IMR-90 (cell line): ENCODE measurements at regions not wholly inside any gene's neighbourhood (a gene's known extent, or its start where the extent isn't known, plus 50 kb on each side); places are given as distances from the start of the nearest gene placed in this dataset.

Experiments
- ATAC-seq: fragments of 200-7000 bp; cut with Tn5 transposase; 2 replicates; pipeline ENCODE4 v1.9.1; 2020; ENCODE audit warnings: low read depth, mild to moderate bottlenecking, moderate library complexity
- BruUV-seq: library from RNA; stranded (reverse); fragments of 400-500 nt; replicated peaks from 2 replicates; lab custom pipeline; 2021; lab: Mats Ljungman, UMichigan
- CTCF ChIA-PET: fragments of 300-600 bp; formaldehyde crosslinking; extraction: SDS; loops from one replicate; lab custom pipeline; 2021; ENCODE audit warnings: antibody characterized with exemption; lab: Yijun Ruan, JAX
- POLR2A ChIA-PET: fragments of 300-600 bp; sonication (Branson Sonifier 250); formaldehyde crosslinking; loops from one replicate; lab custom pipeline; 2022; ENCODE audit warnings: antibody characterized with exemption; ENCODE audit not compliant: unreplicated experiment; lab: Charles Lee
- DNase-seq: peaks from one replicate; pipeline ENCODE4 v3.0.0; 2013
- H2AFZ ChIP-seq: replicated peaks from 2 replicates; pipeline ENCODE3; 2013; ENCODE audit warnings: low read length, mild to moderate bottlenecking; ENCODE audit not compliant: poor library complexity
- H2AK5ac ChIP-seq: 2 replicates; pipeline ENCODE4 v1.6.1; 2013; ENCODE audit warnings: low read depth, low read length, inconsistent platforms
- H2AK9ac ChIP-seq: replicated peaks from 2 replicates; pipeline ENCODE3; 2013; ENCODE audit warnings: mild to moderate bottlenecking, low read depth, low read length, moderate library complexity; ENCODE audit not compliant: poor library complexity
- H2BK120ac ChIP-seq: 2 replicates; pipeline ENCODE4 v1.6.1; 2013; ENCODE audit warnings: low read depth, low read length, inconsistent platforms
- H2BK15ac ChIP-seq: 3 replicates; pipeline ENCODE4 v1.6.1; 2013; ENCODE audit warnings: low read depth, low read length, inconsistent platforms
- H2BK20ac ChIP-seq: 2 replicates; pipeline ENCODE4 v1.6.1; 2013; ENCODE audit warnings: low read depth, mild to moderate bottlenecking, inconsistent platforms, low read length, moderate library complexity
- H2BK5ac ChIP-seq: 2 replicates; pipeline ENCODE4 v1.6.1; 2013; ENCODE audit warnings: mild to moderate bottlenecking, low read depth, low read length, inconsistent platforms; ENCODE audit not compliant: poor library complexity, severe bottlenecking
- H3K14ac ChIP-seq: replicated peaks from 2 replicates; pipeline ENCODE4 v1.6.1; 2013; ENCODE audit warnings: low read depth, low read length, inconsistent platforms
- H3K18ac ChIP-seq: 2 replicates; pipeline ENCODE4 v1.6.1; 2013; ENCODE audit warnings: low read depth, low read length, control low read depth
- H3K23ac ChIP-seq: 2 replicates; pipeline ENCODE4 v1.6.1; 2013; ENCODE audit warnings: low read depth, low read length, inconsistent platforms
- H3K27ac ChIP-seq: 2 replicates; pipeline ENCODE4 v1.5.1; 2013; ENCODE audit warnings: mild to moderate bottlenecking, control low read depth, low read length; ENCODE audit not compliant: insufficient read depth
- H3K27me3 ChIP-seq: 2 replicates; pipeline ENCODE4 v1.6.1; 2013; ENCODE audit warnings: low read length; ENCODE audit not compliant: control insufficient read depth, insufficient read depth
- H3K36me3 ChIP-seq: 2 replicates; pipeline ENCODE4 v1.6.1; 2013; ENCODE audit warnings: low read length, mixed read lengths; ENCODE audit not compliant: control insufficient read depth, insufficient read depth
- H3K4ac ChIP-seq: 2 replicates; pipeline ENCODE4 v1.6.1; 2013; ENCODE audit warnings: low read depth, low read length, inconsistent platforms
- H3K4me1 ChIP-seq: 2 replicates; pipeline ENCODE4 v1.6.1; 2013; ENCODE audit warnings: low read length, mixed read lengths; ENCODE audit not compliant: control insufficient read depth, insufficient read depth
- H3K4me2 ChIP-seq: 2 replicates; pipeline ENCODE4 v1.6.1; 2013; ENCODE audit warnings: low read depth, mild to moderate bottlenecking, control low read depth, low read length, moderate library complexity
- H3K4me3 ChIP-seq: 2 replicates; pipeline ENCODE4 v1.5.1; 2013; ENCODE audit warnings: low read depth, mild to moderate bottlenecking, control low read depth, low read length, moderate library complexity; ENCODE audit not compliant: insufficient read depth
- H3K56ac ChIP-seq: 2 replicates; pipeline ENCODE4 v1.6.1; 2013; ENCODE audit warnings: low read length, inconsistent platforms; ENCODE audit not compliant: insufficient read depth; ENCODE audit errors: extremely low read depth
- H3K79me1 ChIP-seq, 2 experiments: 2 replicates each; pipeline ENCODE4 v1.6.1; 2013; ENCODE audit warnings: low read length in 2 of 2, inconsistent platforms in 1 of 2, low read depth in 1 of 2
- H3K9ac ChIP-seq: 2 replicates; pipeline ENCODE4 v1.6.1; 2013; ENCODE audit warnings: low read depth, low read length, control low read depth
- H3K9me1 ChIP-seq: 2 replicates; pipeline ENCODE4 v1.6.1; 2013; ENCODE audit warnings: low read length, inconsistent platforms; ENCODE audit not compliant: insufficient read depth
- H3K9me3 ChIP-seq: 2 replicates; pipeline ENCODE4 v1.6.1; 2013; ENCODE audit warnings: low read length; ENCODE audit not compliant: control insufficient read depth, insufficient read depth
- H4K20me1 ChIP-seq: 2 replicates; pipeline ENCODE4 v1.6.1; 2013; ENCODE audit warnings: low read length, inconsistent platforms; ENCODE audit not compliant: insufficient read depth
- H4K5ac ChIP-seq: 2 replicates; pipeline ENCODE4 v1.6.1; 2013; ENCODE audit warnings: mild to moderate bottlenecking, low read depth, low read length, control low read depth
- H4K8ac ChIP-seq, 2 experiments: 2 replicates each; pipeline ENCODE4 v1.6.1; 2013; ENCODE audit warnings: low read depth in 2 of 2, low read length in 2 of 2, control low read depth in 1 of 2, inconsistent platforms in 1 of 2
- H4K91ac ChIP-seq: 2 replicates; pipeline ENCODE4 v1.6.1; 2013; ENCODE audit warnings: low read depth, low read length, inconsistent platforms; ENCODE audit not compliant: insufficient read depth
- BHLHE40 ChIP-seq: fragments of 150-350 bp; IDR thresholded peaks from 2 replicates; pipeline ENCODE4 v1.6.1; 2016; ENCODE audit warnings: mild to moderate bottlenecking, low read depth, low read length
- CEBPB ChIP-seq: IDR thresholded peaks from 2 replicates; pipeline ENCODE4 v1.6.1; 2012; ENCODE audit warnings: low read depth, low read length, improper control_type of control experiment
- CHD1 ChIP-seq: IDR thresholded peaks from 2 replicates; pipeline ENCODE4 v1.6.1; 2012; ENCODE audit warnings: low read depth, low read length, improper control_type of control experiment
- CTCF ChIP-seq: conservative IDR thresholded peaks from 2 replicates; pipeline ENCODE4 v1.5.1; 2012; ENCODE audit warnings: mild to moderate bottlenecking, low read depth, low read length, improper control_type of control experiment
- ELK1 ChIP-seq: fragments of 150-350 bp; IDR thresholded peaks from 2 replicates; pipeline ENCODE4 v1.6.1; 2016; ENCODE audit warnings: low read depth, mild to moderate bottlenecking, low read length, moderate library complexity, borderline replicate concordance
- FOS ChIP-seq: fragments of 150-350 bp; IDR thresholded peaks from 2 replicates; pipeline ENCODE4 v1.6.1; 2016; ENCODE audit warnings: low read depth, low read length
- MAFK ChIP-seq: IDR thresholded peaks from 2 replicates; pipeline ENCODE4 v1.6.1; 2012; ENCODE audit warnings: low read depth, low read length, improper control_type of control experiment
- MAZ ChIP-seq: IDR thresholded peaks from 2 replicates; pipeline ENCODE4 v1.6.1; 2012; ENCODE audit warnings: low read depth, mild to moderate bottlenecking, low read length, improper control_type of control experiment, moderate library complexity, borderline replicate concordance
- MXI1 ChIP-seq: IDR thresholded peaks from 2 replicates; pipeline ENCODE4 v1.6.1; 2012; ENCODE audit warnings: low read depth, mild to moderate bottlenecking, low read length, moderate library complexity, borderline replicate concordance
- NFE2L2 ChIP-seq: fragments of 150-350 bp; IDR thresholded peaks from 2 replicates; pipeline ENCODE4 v1.6.1; 2016; ENCODE audit warnings: low read depth, mild to moderate bottlenecking, low read length
- POLR2A ChIP-seq: IDR thresholded peaks from 2 replicates; pipeline ENCODE4 v1.6.1; 2012; ENCODE audit warnings: mild to moderate bottlenecking, low read depth, low read length
- RAD21 ChIP-seq: IDR thresholded peaks from 2 replicates; pipeline ENCODE4 v1.6.1; 2012; ENCODE audit warnings: low read length, improper control_type of control experiment
- RCOR1 ChIP-seq: IDR thresholded peaks from 2 replicates; pipeline ENCODE4 v1.6.1; 2012; ENCODE audit warnings: mild to moderate bottlenecking, low read length, improper control_type of control experiment; ENCODE audit not compliant: insufficient replicate concordance
- RFX5 ChIP-seq: IDR thresholded peaks from 2 replicates; pipeline ENCODE4 v1.8.0; 2012; ENCODE audit warnings: low read depth, mild to moderate bottlenecking, low read length, moderate library complexity
- SMC3 ChIP-seq: fragments of 150-350 bp; IDR thresholded peaks from 2 replicates; pipeline ENCODE4 v1.6.1; 2016; ENCODE audit warnings: low read depth, mild to moderate bottlenecking, antibody characterized with exemption, low read length, moderate library complexity
- USF2 ChIP-seq: fragments of 150-350 bp; IDR thresholded peaks from 2 replicates; pipeline ENCODE4 v1.6.1; 2017; ENCODE audit warnings: mild to moderate bottlenecking, antibody characterized with exemption, low read length, low read depth
- WGBS, 2 experiments: methylation state at CpG; one replicate each; pipeline versions ENCODE4 v1.1.5 to v1.1.7; 2013; ENCODE audit warnings: missing lambda C conversion rate in 2 of 2; ENCODE audit not compliant: insufficient read length in 1 of 2; ENCODE audit errors: extremely low coverage in 2 of 2; 5-methylcytosine and 5-hydroxymethylcytosine counted together
- dilution Hi-C: fragments of 300-500 bp; cut with HindIII; formaldehyde crosslinking; loops from one replicate; pipeline ENCODE4 v1.14.3; 2018; ENCODE audit warnings: low sequenced_read_pairs; ENCODE audit not compliant: unreplicated experiment
- in situ Hi-C: fragments of 300-500 bp; cut with MboI; formaldehyde crosslinking; loops from 3 replicates; pipeline ENCODE4 v1.14.3; 2019; ENCODE audit warnings: low sequenced_read_pairs, inconsistent platforms, mixed read lengths
- intact Hi-C: fragments of 100-400 bp; cut with micrococcal nuclease; formaldehyde crosslinking; loops from 2 replicates; pipeline ENCODE4 v1.10.0; 2022

- H4K20me1 ChIP-seq, result no peaks in the 10 kb centered on the region
Observed at GRCh38 chrX:125786316-125786715, 379.8 kb downstream of the DCAF12L2 start.

More at GRCh38 chrX:125786316-125786715, 379.8 kb downstream of the DCAF12L2 start:
- ChIA-PET CTCF (no interaction called here), POLR2A (no interaction called here)
- TF ChIP-seq RCOR1 (no peak), RAD21 (no peak), MXI1 (no peak), USF2 (no peak), RFX5 (no peak), MAZ (no peak), MAFK (no peak), CTCF (no peak), BHLHE40 (no peak), CHD1 (no peak), CEBPB (no peak), ELK1 (no peak), POLR2A (no peak), FOS (no peak), NFE2L2 (no peak), SMC3 (no peak)
- H3K14ac ChIP-seq, result no peak overlapping the region
- H4K5ac ChIP-seq, result no peak overlapping the region
- H3K79me1 ChIP-seq, result no peaks in the 10 kb centered on the region
- no peak for ATAC-seq
- no peak overlapping the region for H2BK120ac ChIP-seq
- no peaks in the 10 kb centered on the region for H3K9me1 ChIP-seq
- no peak overlapping the region for H2AK9ac ChIP-seq
- WGBS, 2 experiments, result no CpG with 5 or more reads among the region's 2 CpGs
- dilution Hi-C loops, result no loop called here
- no peak overlapping the region for H3K4me2 ChIP-seq
- no peak for DNase-seq
- no TSS peak for BruUV-seq
- no peaks in the 10 kb centered on the region; the same call in 1 of the 2 replicates for H3K9me3 ChIP-seq
- H2BK5ac ChIP-seq, result no peak overlapping the region
- H3K36me3 ChIP-seq, result no peaks in the 10 kb centered on the region
- no peak overlapping the region for H4K8ac ChIP-seq
- H3K9ac ChIP-seq, result no peak overlapping the region
- intact Hi-C loops, result no loop called here
- no peak overlapping the region for H2AK5ac ChIP-seq
- no peaks in the 10 kb centered on the region for H3K4me1 ChIP-seq
- H3K23ac ChIP-seq, result no peak overlapping the region
- no peak overlapping the region for H3K18ac ChIP-seq
- no peak overlapping the region for H3K4me3 ChIP-seq
- H2BK20ac ChIP-seq, result no peak overlapping the region
- in situ Hi-C loops, result no loop called here
- no peak overlapping the region for H3K56ac ChIP-seq
- H2AFZ ChIP-seq, result no peak overlapping the region
- no peak overlapping the region for H3K27ac ChIP-seq
- no peak overlapping the region for H4K91ac ChIP-seq
- H3K27me3 ChIP-seq, result no peaks in the 10 kb centered on the region
- H2BK15ac ChIP-seq, result no peak overlapping the region
- no peak overlapping the region for H3K4ac ChIP-seq
